Stomach (tissue), 8 donors: ENCODE measurements at regions not wholly inside any gene's neighbourhood (a gene's known extent, or its start where the extent isn't known, plus 50 kb on each side); places are given as distances from the start of the nearest gene placed in this dataset.
"Not testable (repeated sequence)": the region's sequence is repeated elsewhere in the genome, so short reads cannot be mapped to it uniquely, and the experiment has no call there.

Experiments
- DNase-seq, 2 donors: peaks; one replicate each; pipeline versions ENCODE4 v3.0.0 to v3.0.0-alpha.2; 2013 to 2019
- H3K27ac ChIP-seq, 5 donors: fragments of 200-600 bp in 4 of 5; sonication (generic) in 4 of 5; one replicate each; pipeline ENCODE4 v1.5.1; 2013 to 2019; ENCODE audit warnings: mild to moderate bottlenecking in 1 of 5, moderate library complexity in 1 of 5
- H3K27me3 ChIP-seq, 3 donors: fragments of 200-600 bp; sonication (generic); one replicate each; pipeline ENCODE4 v1.5.1; 2017 to 2019; ENCODE audit warnings: mixed run types in 1 of 3
- H3K36me3 ChIP-seq, 4 donors: fragments of 200-600 bp; sonication (generic); 1 replicate in 3 of 4; 2 replicates in 1 of 4; pipeline ENCODE4 v1.5.1; 2016 to 2019
- H3K4me1 ChIP-seq, 4 donors: fragments of 200-600 bp; sonication (generic); one replicate each; pipeline ENCODE4 v1.5.1; 2016 to 2019
- H3K4me3 ChIP-seq, 4 donors: fragments of 200-600 bp; sonication (generic) in 3 of 4; one replicate each; pipeline ENCODE4 v1.5.1; 2016 to 2019; ENCODE audit warnings: mild to moderate bottlenecking in 1 of 4
- H3K9me3 ChIP-seq, 4 donors: fragments of 200-600 bp; sonication (generic); one replicate each; pipeline ENCODE4 v1.5.1; 2016 to 2019
- CTCF ChIP-seq, 7 experiments: fragments of 450-650 bp in 4 of 7; fragments of 200-600 bp in 3 of 7; sonication (generic) in 3 of 7; IDR thresholded peaks; one replicate each; pipeline ENCODE4 v1.5.1; 2016 to 2019; ENCODE audit warnings: antibody characterized with exemption in 7 of 7, control low read depth in 2 of 7, mild to moderate bottlenecking in 1 of 7
- EP300 ChIP-seq: sonication (generic); formaldehyde crosslinking; IDR thresholded peaks from one replicate; pipeline ENCODE4 v1.6.1; 2017; ENCODE audit warnings: antibody characterized with exemption
- POLR2A ChIP-seq, 4 donors: fragments of 450-650 bp; IDR thresholded peaks; one replicate each; pipeline ENCODE4 v1.6.1; 2016; ENCODE audit warnings: antibody characterized with exemption in 4 of 4, control low read depth in 2 of 4, mild to moderate bottlenecking in 1 of 4, moderate library complexity in 1 of 4
- POLR2AphosphoS5 ChIP-seq, 3 donors: sonication (generic); formaldehyde crosslinking; IDR thresholded peaks; one replicate each; pipeline ENCODE4 v1.6.1; 2016; ENCODE audit warnings: antibody characterized with exemption in 3 of 3
- WGBS, 5 donors: extraction: QIAGEN DNeasy Blood & Tissue Kit in 3 of 5; methylation state at CpG; one replicate each; pipeline versions ENCODE4 v1.1.5 to v1.1.7; 2013 to 2018; 5-methylcytosine and 5-hydroxymethylcytosine counted together
- intact Hi-C: fragments of 100-400 bp; cut with DNase I; formaldehyde crosslinking; loops from one replicate; pipeline ENCODE4 v1.15.1; 2023; ENCODE audit warnings: low total_unique reads
- donor health status: healthy with polysubstance abuse.
- donor health status: Bipolar disorder and iron deficiency.
- donor health status: healthy.

GRCh38 chr4:159698336-159698735 lies 595.5 kb downstream of the RAPGEF2 start:
- H3K36me3 ChIP-seq: no peaks in the 10 kb centered on the region
- H3K9me3 ChIP-seq: peaks cover 0 to 26% (median 4%) of the 10 kb centered on the region in 4 donors
- 91 to 97% (median 95%) methylated on average over 3 of the region's 3 CpGs for WGBS, 5 donors
- H3K4me3 ChIP-seq: no peak overlapping the region
- no peaks in the 10 kb centered on the region for H3K27me3 ChIP-seq
- TF ChIP-seq EP300: no peak
- TF ChIP-seq POLR2AphosphoS5 (IDR thresholded peaks at IDR 0.05): no peak
- TF ChIP-seq POLR2A (IDR thresholded peaks at IDR 0.05): no peak
- no peak for TF ChIP-seq CTCF (IDR thresholded peaks at IDR 0.05)
- no peak overlapping the region for H3K27ac ChIP-seq
- no peak for DNase-seq
- no peaks in the 10 kb centered on the region for H3K4me1 ChIP-seq
- intact Hi-C loops: no loop called here

- Histone ChIP-seq H3K27me3 (no peaks in the 10 kb centered on the region), H3K36me3 (no peaks in the 10 kb centered on the region), H3K4me1 (no peaks in the 10 kb centered on the region), H3K27ac (no peak overlapping the region), H3K4me3 (no peak overlapping the region), H3K9me3 (peaks cover 0 to 26% (median 4%) of the 10 kb centered on the region in 4 donors)
- intact Hi-C loops: no loop called here
- no peak for DNase-seq
- 51 to 98% (median 86%) methylated on average over 2 of the region's 2 CpGs for WGBS, 5 donors
- TF ChIP-seq EP300: no peak
- TF ChIP-seq POLR2AphosphoS5 (IDR thresholded peaks at IDR 0.05): no peak
- no peak for TF ChIP-seq POLR2A (IDR thresholded peaks at IDR 0.05)
- no peak for TF ChIP-seq CTCF (IDR thresholded peaks at IDR 0.05)
Observed at GRCh38 chr4:159702200-159702599, 599.3 kb downstream of the RAPGEF2 start.

- DNase-seq: no peak
- no peaks in the 10 kb centered on the region for H3K27me3 ChIP-seq
- no peak overlapping the region for H3K4me3 ChIP-seq
- H3K9me3 ChIP-seq: peaks cover 0 to 20% (median 4%) of the 10 kb centered on the region in 4 donors
- no peak for TF ChIP-seq POLR2AphosphoS5 (IDR thresholded peaks at IDR 0.05)
- TF ChIP-seq EP300: no peak
- TF ChIP-seq CTCF (IDR thresholded peaks at IDR 0.05): no peak
- no peak for TF ChIP-seq POLR2A (IDR thresholded peaks at IDR 0.05)
- no peak overlapping the region for H3K27ac ChIP-seq
- intact Hi-C loops: no loop called here
- no peaks in the 10 kb centered on the region for H3K36me3 ChIP-seq
- H3K4me1 ChIP-seq: no peaks in the 10 kb centered on the region
Observed at GRCh38 chr4:159705334-159705733, 602.5 kb downstream of the RAPGEF2 start.

GRCh38 chr4:159706704-159707103 lies 603.8 kb downstream of the RAPGEF2 start:
- Histone ChIP-seq H3K27ac (no peak overlapping the region), H3K9me3 (peaks cover 0 to 9% (median 4%) of the 10 kb centered on the region in 4 donors), H3K27me3 (no peaks in the 10 kb centered on the region), H3K4me1 (no peaks in the 10 kb centered on the region), H3K36me3 (no peaks in the 10 kb centered on the region), H3K4me3 (no peak overlapping the region)
- no peak for DNase-seq
- no peak for TF ChIP-seq POLR2A (IDR thresholded peaks at IDR 0.05)
- no peak for TF ChIP-seq CTCF (IDR thresholded peaks at IDR 0.05)
- no peak for TF ChIP-seq POLR2AphosphoS5 (IDR thresholded peaks at IDR 0.05)
- TF ChIP-seq EP300: no peak
- intact Hi-C loops: no loop called here

GRCh38 chr4:159715180-159715579 lies 612.3 kb downstream of the RAPGEF2 start:
- WGBS, 5 donors: 89 to 92% (median 91%) methylated on average over 23 to 25 of the region's 25 CpGs

More at GRCh38 chr4:159715180-159715579, 612.3 kb downstream of the RAPGEF2 start:
- DNase-seq, H3K4me1 ChIP-seq, H3K36me3 ChIP-seq, H3K27ac ChIP-seq, intact Hi-C loops, H3K4me3 ChIP-seq, H3K27me3 ChIP-seq, H3K9me3 ChIP-seq: not testable (repeated sequence)
